RWPE1 (cell line): ENCODE measurements at regions not wholly inside any gene's neighbourhood (a gene's known extent, or its start where the extent isn't known, plus 50 kb on each side); places are given as distances from the start of the nearest gene placed in this dataset.

ENCODE experiments used
- CTCF ChIA-PET: fragments of 350-600 bp; sonication (Branson Sonifier 250); formaldehyde crosslinking; extraction: SDS; loops from one replicate; lab custom pipeline; 2021; lab: Yijun Ruan, JAX
- POLR2A ChIA-PET: fragments of 400-600 bp; formaldehyde crosslinking; extraction: SDS; loops from one replicate; lab custom pipeline; 2020; ENCODE audit warnings: antibody characterized with exemption; ENCODE audit not compliant: low non-redundant PET; lab: Yijun Ruan, JAX
- DNase-seq: peaks from one replicate; pipeline ENCODE4 v3.0.0; 2012; ENCODE audit warnings: low spot score
- H3K27ac ChIP-seq: fragments of 450-650 bp; 2 replicates; pipeline ENCODE4 v1.5.1; 2017
- CTCF ChIP-seq: fragments of 450-650 bp; conservative IDR thresholded peaks from 2 replicates; pipeline ENCODE4 v1.5.1; 2017; ENCODE audit warnings: low read depth, mild to moderate bottlenecking

GRCh38 chr4:11299836-11300235, 128.9 kb downstream of the HS3ST1 start:
- no peak for TF ChIP-seq CTCF
- POLR2A ChIA-PET: no interaction called here
- CTCF ChIA-PET: no interaction called here
- H3K27ac ChIP-seq: no peak overlapping the region
- no peak for DNase-seq

- CTCF ChIA-PET: no interaction called here
- POLR2A ChIA-PET: no interaction called here
- no peak for DNase-seq
- H3K27ac ChIP-seq: no peak overlapping the region
- no peak for TF ChIP-seq CTCF
Observed at GRCh38 chr4:11299016-11299415, 129.7 kb downstream of the HS3ST1 start.

DNA sequence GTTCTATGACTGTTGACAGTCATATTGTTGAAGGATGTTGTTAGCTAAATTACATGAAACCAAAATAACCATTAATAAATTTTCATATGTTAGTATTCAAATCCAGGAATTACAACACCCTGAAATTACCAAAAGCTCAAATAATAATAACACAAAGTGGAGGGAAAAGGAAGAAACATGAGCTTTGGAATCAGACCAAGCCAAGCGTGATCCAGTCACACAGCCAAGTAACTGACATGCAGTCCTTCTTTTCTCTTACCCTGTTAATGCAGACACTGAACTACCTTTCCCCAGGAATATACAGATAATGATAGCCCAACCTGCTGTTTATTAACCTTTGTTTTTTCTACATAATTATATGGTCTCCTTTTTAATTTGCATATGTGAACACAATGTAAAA, 130.2 kb downstream of the HS3ST1 start:
- TF ChIP-seq CTCF: no peak
- no peak overlapping the region for H3K27ac ChIP-seq
- POLR2A ChIA-PET: no interaction called here
- no peak for DNase-seq
- CTCF ChIA-PET: no interaction called here

DNA sequence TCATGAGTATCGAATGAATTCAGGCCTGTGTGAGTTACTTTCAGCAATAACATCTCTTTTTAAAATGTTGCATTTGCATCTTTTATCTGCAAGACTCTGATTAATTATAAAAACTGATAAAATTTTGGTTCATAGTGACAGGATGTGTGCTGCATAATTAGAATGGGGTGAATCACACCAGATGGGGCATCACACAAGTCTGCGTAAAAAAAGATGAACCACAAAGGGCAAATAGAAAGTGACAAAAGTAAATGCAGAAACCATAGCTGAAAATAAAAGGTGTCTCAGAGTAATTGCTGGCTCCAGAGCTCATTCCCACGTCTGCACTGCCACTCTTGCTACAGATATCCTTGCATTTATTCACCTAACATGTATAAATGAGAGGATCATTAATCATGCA, 131.1 kb downstream of the HS3ST1 start:
- H3K27ac ChIP-seq: no peak overlapping the region
- TF ChIP-seq CTCF: no peak
- DNase-seq: no peak
- ChIA-PET POLR2A (no interaction called here), CTCF (no interaction called here)

GRCh38 chr4:11297201-11297600, 131.5 kb downstream of the HS3ST1 start:
- ChIA-PET CTCF (no interaction called here), POLR2A (no interaction called here)
- DNase-seq: peak; percentile 26
- TF ChIP-seq CTCF: no peak
- H3K27ac ChIP-seq: no peak overlapping the region

GRCh38 chr4:11293866-11294265, 134.8 kb downstream of the HS3ST1 start:
- no peak for TF ChIP-seq CTCF
- POLR2A ChIA-PET: no interaction called here

GRCh38 chr4:11287055-11287454, 141.6 kb downstream of the HS3ST1 start:
- no peak for DNase-seq
- CTCF ChIA-PET: no interaction called here

More at GRCh38 chr4:11293866-11294265, 134.8 kb downstream of the HS3ST1 start:
- CTCF ChIA-PET: no interaction called here
- DNase-seq: no peak
- no peak overlapping the region for H3K27ac ChIP-seq

More at GRCh38 chr4:11287055-11287454, 141.6 kb downstream of the HS3ST1 start:
- no peak for TF ChIP-seq CTCF
- POLR2A ChIA-PET: no interaction called here
- H3K27ac ChIP-seq: no peak overlapping the region
